ENCODE measurements at regions not wholly inside any gene's neighbourhood (a gene's known extent, or its start where the extent isn't known, plus 50 kb on each side); places are given as distances from the start of the nearest gene placed in this dataset.
"Not testable (repeated sequence)": the region's sequence is repeated elsewhere in the genome, so short reads cannot be mapped to it uniquely, and the experiment has no call there.

DNA sequence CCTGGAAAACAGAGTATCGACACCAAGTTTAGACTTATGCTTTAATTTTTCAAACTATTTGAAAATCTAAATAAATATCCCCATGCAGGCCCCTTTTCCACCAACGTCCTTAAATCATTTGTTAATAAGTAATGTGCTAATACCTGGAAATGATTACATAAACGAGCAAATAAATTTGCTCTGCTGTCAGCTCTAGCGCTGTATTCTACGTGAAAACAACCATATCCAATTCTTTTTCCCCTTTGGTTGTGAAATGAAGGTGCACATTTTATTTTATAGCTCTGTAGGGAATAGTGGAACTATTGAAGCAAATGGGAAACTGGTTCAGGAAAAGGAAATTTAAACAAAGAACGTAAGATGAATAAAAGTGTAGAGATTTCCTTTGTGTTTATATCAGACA lies 137.7 kb upstream of the ZNF608 start:
- DNase-seq (ENCODE audit: low read depth): no peak
- TF ChIP-seq, protein P1, sequence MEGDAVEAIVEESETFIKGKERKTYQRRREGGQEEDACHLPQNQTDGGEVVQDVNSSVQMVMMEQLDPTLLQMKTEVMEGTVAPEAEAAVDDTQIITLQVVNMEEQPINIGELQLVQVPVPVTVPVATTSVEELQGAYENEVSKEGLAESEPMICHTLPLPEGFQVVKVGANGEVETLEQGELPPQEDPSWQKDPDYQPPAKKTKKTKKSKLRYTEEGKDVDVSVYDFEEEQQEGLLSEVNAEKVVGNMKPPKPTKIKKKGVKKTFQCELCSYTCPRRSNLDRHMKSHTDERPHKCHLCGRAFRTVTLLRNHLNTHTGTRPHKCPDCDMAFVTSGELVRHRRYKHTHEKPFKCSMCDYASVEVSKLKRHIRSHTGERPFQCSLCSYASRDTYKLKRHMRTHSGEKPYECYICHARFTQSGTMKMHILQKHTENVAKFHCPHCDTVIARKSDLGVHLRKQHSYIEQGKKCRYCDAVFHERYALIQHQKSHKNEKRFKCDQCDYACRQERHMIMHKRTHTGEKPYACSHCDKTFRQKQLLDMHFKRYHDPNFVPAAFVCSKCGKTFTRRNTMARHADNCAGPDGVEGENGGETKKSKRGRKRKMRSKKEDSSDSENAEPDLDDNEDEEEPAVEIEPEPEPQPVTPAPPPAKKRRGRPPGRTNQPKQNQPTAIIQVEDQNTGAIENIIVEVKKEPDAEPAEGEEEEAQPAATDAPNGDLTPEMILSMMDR (IDR thresholded peaks at IDR 0.05; ENCODE audit: low read length, missing control alignments): no peak

DNA sequence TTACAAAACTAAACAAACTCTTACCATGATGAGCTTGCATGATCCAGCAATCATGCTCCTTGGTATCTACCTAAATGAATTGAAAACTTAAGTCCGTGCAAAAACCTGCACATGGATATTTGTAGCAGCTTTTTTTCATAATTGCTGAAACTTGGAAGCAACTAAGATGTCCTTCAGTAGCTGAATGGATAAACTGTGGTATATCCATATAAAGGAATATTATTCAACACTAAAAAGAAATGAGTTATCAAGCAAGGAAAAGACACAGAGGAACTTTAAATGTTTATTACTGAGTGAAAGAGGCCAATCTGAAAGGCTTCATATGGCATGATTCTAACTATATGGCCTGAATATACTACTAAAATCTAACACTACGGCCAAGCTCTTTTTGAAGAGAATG lies 139.1 kb upstream of the ZNF608 start:
- no peak overlapping the region for H3K4me3 ChIP-seq (replicated peaks; ENCODE audit: low read depth, low read length)
- TF ChIP-seq, protein P1 (IDR thresholded peaks at IDR 0.05; ENCODE audit: low read length, missing control alignments): no peak
- no peak for DNase-seq (ENCODE audit: low read depth)

More for the DNA sequence above, 137.7 kb upstream of the ZNF608 start:
- H3K4me3 ChIP-seq (replicated peaks; ENCODE audit: low read depth, low read length): no peak overlapping the region

DNA sequence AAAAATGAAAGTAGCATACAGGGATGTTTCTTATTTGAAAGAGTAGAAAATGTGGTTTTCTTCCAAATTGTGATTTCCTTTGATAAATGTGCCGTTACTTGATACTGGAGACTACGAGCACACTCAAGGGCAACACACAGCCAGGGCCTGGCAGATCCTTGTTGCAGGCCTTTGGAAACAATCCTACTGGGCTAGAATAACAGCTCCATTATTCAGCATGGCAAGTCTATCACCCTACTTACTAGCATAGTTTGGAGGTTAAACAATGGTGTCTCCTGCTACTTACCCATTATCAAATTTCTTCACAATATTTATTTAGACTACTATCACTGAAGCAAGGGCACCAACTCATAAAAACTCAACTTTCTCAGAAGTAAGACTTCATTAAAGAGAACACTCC lies 140.8 kb upstream of the ZNF608 start:
- no peak overlapping the region for H3K4me3 ChIP-seq (replicated peaks; ENCODE audit: low read depth, low read length)
- TF ChIP-seq, protein P1 (IDR thresholded peaks at IDR 0.05; ENCODE audit: low read length, missing control alignments): no peak
- DNase-seq (ENCODE audit: low read depth): no peak

DNA sequence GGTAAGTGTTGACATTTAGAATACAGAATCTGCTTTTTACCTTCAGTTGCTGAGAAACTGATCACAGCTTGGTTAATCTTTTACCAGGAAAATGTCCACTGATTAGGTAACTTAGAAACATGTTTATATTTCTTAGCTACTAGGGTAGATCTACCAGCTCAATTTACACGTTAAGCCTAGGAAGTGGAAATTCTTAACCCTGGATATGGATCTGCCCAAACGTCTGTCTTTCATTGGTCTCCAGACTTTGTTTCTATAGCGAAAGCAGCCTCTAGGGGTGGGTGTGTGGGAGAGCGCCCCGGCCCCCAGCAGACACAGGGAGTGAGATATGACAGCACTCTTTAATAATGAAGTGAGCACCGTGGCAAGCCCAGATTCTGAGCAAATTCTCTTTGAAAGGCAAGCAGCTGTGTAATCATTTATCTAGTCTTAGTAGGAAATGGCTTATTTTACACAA lies 141.6 kb upstream of the ZNF608 start:
- TF ChIP-seq, protein P1 (IDR thresholded peaks at IDR 0.05; ENCODE audit: low read length, missing control alignments): no peak
- no peak for DNase-seq (ENCODE audit: low read depth)
- H3K4me3 ChIP-seq (replicated peaks; ENCODE audit: low read depth, low read length): no peak overlapping the region

DNA sequence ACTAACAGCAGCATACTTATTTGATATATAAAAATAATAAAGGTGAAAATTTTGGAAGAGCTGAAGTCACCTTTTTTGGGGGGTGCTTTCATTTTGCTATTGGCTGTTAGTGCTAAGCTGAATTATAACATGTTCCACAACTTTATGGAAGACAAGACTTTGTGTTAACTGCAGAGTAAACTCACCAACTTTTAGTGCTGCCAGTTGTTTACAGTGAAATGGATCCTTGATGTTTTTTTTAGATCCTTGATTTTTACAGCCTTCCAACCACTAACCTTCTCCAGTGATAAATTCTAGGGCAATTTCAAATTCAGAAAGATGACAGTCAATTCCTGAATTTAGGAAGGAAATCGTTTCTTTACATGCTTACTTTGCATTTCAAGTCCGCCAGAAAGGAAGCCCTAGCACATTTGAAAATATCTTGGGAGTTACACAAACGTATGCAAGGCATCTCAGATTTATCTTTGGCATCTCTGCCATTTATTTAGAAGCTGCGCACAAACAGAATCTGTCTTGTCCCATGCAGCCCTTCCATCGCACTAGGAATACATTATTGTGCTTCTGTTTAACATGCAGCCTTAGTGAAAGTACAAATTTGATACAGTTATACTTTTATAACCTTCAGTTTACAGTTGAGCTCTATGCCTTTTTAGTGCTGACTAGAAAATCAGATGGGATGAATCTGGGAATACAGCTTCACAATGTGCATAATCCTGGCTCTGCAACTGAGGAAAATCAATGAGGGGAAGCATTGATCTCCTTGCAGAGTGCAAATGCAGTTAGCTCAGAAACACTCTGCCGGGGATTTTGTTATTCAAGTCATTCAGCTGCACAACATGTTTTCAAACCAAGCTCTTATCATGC lies 142.4 kb upstream of the ZNF608 start:
- no peak for DNase-seq (ENCODE audit: low read depth)
- TF ChIP-seq, protein P1 (IDR thresholded peaks at IDR 0.05; ENCODE audit: low read length, missing control alignments): no peak
- H3K4me3 ChIP-seq (replicated peaks; ENCODE audit: low read depth, low read length): no peak overlapping the region

DNA sequence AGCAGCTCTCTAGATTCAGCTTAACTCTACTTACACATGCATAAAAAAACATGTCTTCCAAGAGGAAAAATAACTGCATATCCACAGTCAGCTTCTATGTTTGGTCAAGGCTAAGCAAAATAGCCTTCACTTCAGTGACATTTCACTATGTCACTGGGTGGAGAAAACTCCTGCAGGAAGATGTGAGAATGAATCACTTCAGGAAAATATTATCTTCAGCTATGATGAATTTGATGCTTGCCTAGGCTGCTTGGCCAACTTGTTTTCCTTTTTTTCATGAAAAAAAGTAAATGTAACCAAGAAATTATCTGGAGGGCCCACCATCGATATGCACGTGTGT lies 143.0 kb upstream of the ZNF608 start:
- DNase-seq (ENCODE audit: low read depth): no peak
- TF ChIP-seq, protein P1 (IDR thresholded peaks at IDR 0.05; ENCODE audit: low read length, missing control alignments): no peak
- no peak overlapping the region for H3K4me3 ChIP-seq (replicated peaks; ENCODE audit: low read depth, low read length)

DNA sequence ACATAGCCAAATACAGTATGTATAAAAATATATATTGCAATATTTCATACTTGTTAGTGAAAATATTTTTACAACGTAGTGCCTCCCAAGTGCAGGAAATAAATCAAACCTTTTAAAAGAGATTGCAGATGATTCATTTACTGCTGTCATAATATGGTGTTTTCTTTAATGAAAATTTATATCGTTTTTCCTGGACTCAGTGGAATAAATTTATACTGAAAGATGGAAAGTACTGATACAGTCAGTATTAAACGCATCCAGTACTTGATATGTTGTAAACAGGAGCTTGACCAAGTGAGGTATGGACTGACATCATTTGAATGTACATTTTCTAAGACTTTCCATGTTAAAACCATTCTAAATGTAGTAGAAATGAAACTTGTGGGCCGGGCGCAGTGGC lies 143.4 kb upstream of the ZNF608 start:
- TF ChIP-seq, protein P1 (IDR thresholded peaks at IDR 0.05; ENCODE audit: low read length, missing control alignments): no peak
- H3K4me3 ChIP-seq (replicated peaks; ENCODE audit: low read depth, low read length): no peak overlapping the region
- DNase-seq (ENCODE audit: low read depth): no peak

DNA sequence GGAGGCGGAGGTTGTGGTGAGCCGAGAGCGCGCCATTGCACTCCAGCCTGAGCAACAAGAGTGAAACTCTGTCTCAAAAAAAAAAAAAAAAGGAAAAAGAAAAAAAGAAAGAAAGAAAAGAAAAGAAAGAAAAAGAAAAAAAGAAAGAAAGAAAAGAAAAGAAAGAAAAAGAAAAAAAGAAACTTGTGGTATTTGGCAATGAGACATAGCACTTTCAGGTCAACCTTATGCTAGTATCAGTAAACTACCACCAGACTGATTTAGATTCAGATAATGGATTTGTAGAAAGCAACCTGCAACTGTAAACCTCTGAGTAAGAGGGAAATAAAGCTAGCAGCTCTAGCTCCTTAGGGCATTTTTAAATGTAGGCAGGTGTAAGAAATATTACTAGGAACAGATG lies 144.0 kb upstream of the ZNF608 start:
- not testable (repeated sequence) for DNase-seq (ENCODE audit: low read depth); H3K4me3 ChIP-seq (replicated peaks; ENCODE audit: low read depth, low read length)
